ENCODE measurements at regions not wholly inside any gene's neighbourhood (a gene's known extent, or its start where the extent isn't known, plus 50 kb on each side); places are given as distances from the start of the nearest gene placed in this dataset.
A peak's percentile ranks its signal among the peaks of the same experiment; 100 is the strongest.

DNA sequence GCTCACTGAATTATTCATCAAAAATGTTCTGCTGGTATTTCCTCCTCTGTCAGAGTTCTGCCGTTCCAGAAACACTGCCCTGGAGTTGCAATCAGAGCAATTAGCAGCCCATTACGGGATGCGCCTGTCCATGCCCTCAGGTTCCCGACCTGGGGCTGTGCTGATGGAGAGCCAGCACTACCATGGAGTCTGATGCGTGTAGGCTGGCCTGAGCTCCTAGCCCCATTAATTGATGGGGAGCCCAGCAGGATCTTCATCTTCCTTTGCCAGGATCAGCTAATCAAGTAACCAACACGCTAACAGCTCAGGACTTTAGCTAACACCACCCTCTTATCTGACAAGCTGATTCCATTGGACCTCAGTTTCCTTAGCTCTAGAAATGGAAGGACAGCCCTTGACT lies 164.2 kb downstream of the ABHD5 start:
- no peaks in the 10 kb centered on the region for H3K9me3 ChIP-seq (ENCODE audit: control insufficient read depth, insufficient read depth, low read length)
- H2BK5ac ChIP-seq (ENCODE audit: low read depth, low read length, poor library complexity, severe bottlenecking): no peak overlapping the region
- no peak overlapping the region for H3K4me2 ChIP-seq (ENCODE audit: low read depth, low read length)
- no peak overlapping the region for H3K23ac ChIP-seq (ENCODE audit: low read depth, low read length)
- H3K79me1 ChIP-seq (ENCODE audit: low read depth in 1 of 2, low read length in 2 of 2): no peaks in the 10 kb centered on the region
- H2BK20ac ChIP-seq (ENCODE audit: low read depth, low read length): no peak overlapping the region
- H3K27ac ChIP-seq (ENCODE audit: insufficient read depth, low read length): no peak overlapping the region
- 0 out of 2 replicates have a peak, but pooled peaks cover 4% of the 10 kb centered on the region for H3K9me1 ChIP-seq (ENCODE audit: insufficient read depth, low read length)
- no TSS peak for BruUV-seq (replicated peaks)
- H3K4ac ChIP-seq (ENCODE audit: low read depth, low read length): no peak overlapping the region
- no peak overlapping the region; the same call in 1 of the 2 replicates for H2AK5ac ChIP-seq (ENCODE audit: low read depth, low read length)
- H3K18ac ChIP-seq (ENCODE audit: low read depth, low read length): no peak overlapping the region
- POLR2A ChIA-PET (ENCODE audit: unreplicated experiment): no interaction called here
- H3K14ac ChIP-seq (replicated peaks; ENCODE audit: low read depth, low read length): no peak overlapping the region
- in situ Hi-C loops (cut with MboI; ENCODE audit: low sequenced_read_pairs) (no loop called here), intact Hi-C loops (cut with micrococcal nuclease) (loop anchor here (5.0 to 10.0 kb wide), 3 partner anchors 260 to 342 kb away; no protein-coding TSS in a partner anchor), dilution Hi-C loops (cut with HindIII; ENCODE audit: low sequenced_read_pairs, unreplicated experiment) (no loop called here)
- H4K20me1 ChIP-seq (ENCODE audit: insufficient read depth, low read length): no peaks in the 10 kb centered on the region
- no peak overlapping the region for H2BK15ac ChIP-seq (ENCODE audit: low read depth, low read length)
- H2BK120ac ChIP-seq (ENCODE audit: low read depth, low read length): no peak overlapping the region
- no peak overlapping the region for H4K8ac ChIP-seq (ENCODE audit: low read depth in 2 of 2, low read length in 2 of 2)
- peak overlapping the region; percentile 56 for H2AK9ac ChIP-seq (replicated peaks; ENCODE audit: low read depth, low read length, poor library complexity)
- 90% methylated on average over 2 of the region's 6 CpGs; no CpG with 5 or more reads in 1 of the 2 experiments for WGBS, 2 experiments (ENCODE audit: extremely low coverage in 2 of 2, insufficient read length in 1 of 2)
- H3K56ac ChIP-seq (ENCODE audit: extremely low read depth, insufficient read depth, low read length): no peak overlapping the region
- peaks cover 9% of the 10 kb centered on the region for H3K4me1 ChIP-seq (ENCODE audit: control insufficient read depth, insufficient read depth, low read length)
- H4K5ac ChIP-seq (ENCODE audit: low read depth, low read length): no peak overlapping the region
- no peak for TF ChIP-seq CEBPB (IDR thresholded peaks at IDR 0.05; ENCODE audit: low read depth, low read length)
- TF ChIP-seq CTCF (conservative IDR thresholded peaks at IDR 0.05; ENCODE audit: low read depth, low read length): no peak
- TF ChIP-seq NFE2L2 (IDR thresholded peaks at IDR 0.05; ENCODE audit: low read depth, low read length): no peak
- no peak for TF ChIP-seq SMC3 (IDR thresholded peaks at IDR 0.05; ENCODE audit: low read depth, low read length)
- no peak for TF ChIP-seq BHLHE40 (IDR thresholded peaks at IDR 0.05; ENCODE audit: low read depth, low read length)
- no peak for TF ChIP-seq MAZ (IDR thresholded peaks at IDR 0.05; ENCODE audit: borderline replicate concordance, low read depth, low read length)
- no peak for DNase-seq
- no peak for ATAC-seq (ENCODE audit: low read depth)
- peaks cover 2% of the 10 kb centered on the region; the same call in 1 of the 2 replicates for H3K27me3 ChIP-seq (ENCODE audit: control insufficient read depth, insufficient read depth, low read length)
- H4K91ac ChIP-seq (ENCODE audit: insufficient read depth, low read depth, low read length): no peak overlapping the region
- no peaks in the 10 kb centered on the region for H3K36me3 ChIP-seq (ENCODE audit: control insufficient read depth, insufficient read depth, low read length)
- CTCF ChIA-PET: interaction anchor here (0.9 to 2.1 kb wide), 7 partner anchors 10 to 162 kb away, joined by 3 to 26 read pairs (median 4); no protein-coding TSS in a partner anchor
- H3K4me3 ChIP-seq (ENCODE audit: insufficient read depth, low read depth, low read length): no peak overlapping the region
- no peak overlapping the region for H3K9ac ChIP-seq (ENCODE audit: low read depth, low read length)
- H2AFZ ChIP-seq (replicated peaks; ENCODE audit: low read length, poor library complexity): peak overlapping the region; percentile 26

Data from IMR-90 (cell line).